Activated T-cell treated with anti-CD3 and anti-CD28 coated beads, Interleukin-2, amount 50 U/mL, for 24 hours (primary cell): ENCODE measurements at regions not wholly inside any gene's neighbourhood (a gene's known extent, or its start where the extent isn't known, plus 50 kb on each side); places are given as distances from the start of the nearest gene placed in this dataset.

Experiments used
- DNase-seq: peaks from one replicate; pipeline ENCODE4 v3.0.0-alpha.2; 2020
- H3K27ac Mint-ChIP-seq: 2 replicates; pipeline ENCODE4 v1.8.0; 2020; ENCODE audit warnings: mild to moderate bottlenecking, mixed read lengths
- H3K27me3 Mint-ChIP-seq: 2 replicates; pipeline ENCODE4 v1.8.0; 2020; ENCODE audit warnings: mixed read lengths
- H3K36me3 Mint-ChIP-seq: 2 replicates; pipeline ENCODE4 v1.8.0; 2020; ENCODE audit warnings: low read depth, mixed read lengths
- H3K4me1 Mint-ChIP-seq: 2 replicates; pipeline ENCODE4 v1.8.0; 2020; ENCODE audit warnings: low read depth, mixed read lengths
- H3K4me3 Mint-ChIP-seq: 2 replicates; pipeline ENCODE4 v1.8.0; 2020; ENCODE audit warnings: mild to moderate bottlenecking, moderate library complexity, mixed read lengths
- H3K9me3 Mint-ChIP-seq: 2 replicates; pipeline ENCODE4 v1.8.0; 2020; ENCODE audit warnings: mixed read lengths

DNA sequence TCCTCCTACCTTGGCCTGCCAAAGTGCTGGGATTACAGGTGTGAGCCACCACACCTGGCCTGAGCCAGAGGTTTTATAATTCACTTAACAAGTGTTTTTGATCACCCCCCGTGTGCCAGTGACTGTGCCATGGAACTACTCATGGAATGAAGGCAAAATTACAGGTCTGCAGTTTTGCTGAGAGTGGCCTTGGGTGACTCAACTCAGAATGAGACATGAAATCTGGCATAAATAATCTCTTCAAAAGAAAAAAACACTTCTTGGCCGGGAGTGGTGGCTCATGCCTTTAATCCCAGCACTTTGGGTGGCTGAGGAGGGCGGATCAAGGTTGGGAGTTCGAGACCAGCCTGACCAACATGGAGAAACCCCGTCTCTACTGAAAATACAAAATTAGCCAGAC lies 166.9 kb upstream of the SALL4 start:
- Mint-ChIP-seq H3K4me1 (no peaks in the 10 kb centered on the region), H3K4me3 (no peak overlapping the region), H3K36me3 (no peaks in the 10 kb centered on the region), H3K9me3 (no peaks in the 10 kb centered on the region), H3K27ac (no peak overlapping the region), H3K27me3 (peaks cover 16% of the 10 kb centered on the region)
- DNase-seq = no peak

- Mint-ChIP-seq H3K9me3 (no peaks in the 10 kb centered on the region), H3K36me3 (no peaks in the 10 kb centered on the region), H3K4me3 (no peak overlapping the region), H3K27me3 (peaks cover 16% of the 10 kb centered on the region), H3K4me1 (no peaks in the 10 kb centered on the region), H3K27ac (no peak overlapping the region)
- DNase-seq = no peak
These were observed 165.8 kb upstream of the SALL4 start for GRCh38 chr20:51968151-51968550.

DNA sequence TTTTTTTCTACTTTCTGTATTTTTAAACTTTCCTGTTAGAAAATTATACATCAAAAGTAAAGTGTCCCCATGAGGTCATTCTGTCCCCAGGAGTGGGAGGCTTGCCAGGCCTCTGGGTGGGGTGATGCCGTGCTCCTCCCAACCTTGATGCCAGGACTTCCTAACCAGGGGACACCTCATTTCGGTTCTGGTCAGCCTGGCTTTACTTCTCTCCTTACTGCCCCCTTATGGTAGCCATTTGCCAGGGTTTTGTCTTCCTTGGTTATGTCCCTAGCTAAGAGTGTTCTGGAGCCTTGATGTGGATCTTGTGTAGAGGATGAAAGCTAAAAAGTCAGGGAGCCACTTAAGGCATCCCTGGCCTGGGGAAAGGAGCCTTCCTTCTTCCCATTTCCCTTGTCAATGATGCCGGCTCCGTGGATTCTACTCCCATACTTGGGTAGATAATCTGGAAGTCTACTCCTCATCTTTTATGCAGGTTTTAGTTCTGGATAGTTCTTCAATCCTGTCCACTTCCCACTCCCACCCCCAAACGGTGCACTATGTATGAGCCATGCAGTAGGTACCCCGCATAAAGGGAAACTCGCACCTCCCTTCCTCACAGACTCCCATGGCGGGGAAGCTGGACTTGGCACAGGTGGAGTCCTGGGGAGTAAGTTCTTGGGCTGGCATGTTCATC lies 164.1 kb upstream of the SALL4 start:
- H3K4me3 Mint-ChIP-seq = no peak overlapping the region
- no peaks in the 10 kb centered on the region for H3K36me3 Mint-ChIP-seq
- H3K9me3 Mint-ChIP-seq = no peaks in the 10 kb centered on the region
- H3K27ac Mint-ChIP-seq = no peak overlapping the region
- no peak for DNase-seq
- H3K4me1 Mint-ChIP-seq = no peaks in the 10 kb centered on the region
- H3K27me3 Mint-ChIP-seq = peaks cover 26% of the 10 kb centered on the region

GRCh38 chr20:51961964-51962761 lies 159.8 kb upstream of the SALL4 start:
- no peak overlapping the region for H3K27ac Mint-ChIP-seq
- H3K4me1 Mint-ChIP-seq = peaks cover 9% of the 10 kb centered on the region
- peaks cover 34% of the 10 kb centered on the region for H3K27me3 Mint-ChIP-seq
- DNase-seq = no peak
- H3K4me3 Mint-ChIP-seq = no peak overlapping the region
- no peaks in the 10 kb centered on the region for H3K9me3 Mint-ChIP-seq
- H3K36me3 Mint-ChIP-seq = no peaks in the 10 kb centered on the region

GRCh38 chr20:51960047-51960675 lies 157.8 kb upstream of the SALL4 start:
- Mint-ChIP-seq H3K27me3 (peaks cover 30% of the 10 kb centered on the region), H3K4me1 (peaks cover 9% of the 10 kb centered on the region)

GRCh38 chr20:51959066-51959542 lies 156.8 kb upstream of the SALL4 start:
- peaks cover 33% of the 10 kb centered on the region for H3K27me3 Mint-ChIP-seq
- DNase-seq = no peak
- H3K9me3 Mint-ChIP-seq = no peaks in the 10 kb centered on the region
- H3K36me3 Mint-ChIP-seq = no peaks in the 10 kb centered on the region
- no peak overlapping the region for H3K27ac Mint-ChIP-seq
- H3K4me1 Mint-ChIP-seq = peaks cover 9% of the 10 kb centered on the region
- no peak overlapping the region for H3K4me3 Mint-ChIP-seq

More at GRCh38 chr20:51960047-51960675, 157.8 kb upstream of the SALL4 start:
- Mint-ChIP-seq H3K36me3 (no peaks in the 10 kb centered on the region), H3K27ac (no peak overlapping the region), H3K9me3 (no peaks in the 10 kb centered on the region), H3K4me3 (no peak overlapping the region)
- DNase-seq = no peak

DNA sequence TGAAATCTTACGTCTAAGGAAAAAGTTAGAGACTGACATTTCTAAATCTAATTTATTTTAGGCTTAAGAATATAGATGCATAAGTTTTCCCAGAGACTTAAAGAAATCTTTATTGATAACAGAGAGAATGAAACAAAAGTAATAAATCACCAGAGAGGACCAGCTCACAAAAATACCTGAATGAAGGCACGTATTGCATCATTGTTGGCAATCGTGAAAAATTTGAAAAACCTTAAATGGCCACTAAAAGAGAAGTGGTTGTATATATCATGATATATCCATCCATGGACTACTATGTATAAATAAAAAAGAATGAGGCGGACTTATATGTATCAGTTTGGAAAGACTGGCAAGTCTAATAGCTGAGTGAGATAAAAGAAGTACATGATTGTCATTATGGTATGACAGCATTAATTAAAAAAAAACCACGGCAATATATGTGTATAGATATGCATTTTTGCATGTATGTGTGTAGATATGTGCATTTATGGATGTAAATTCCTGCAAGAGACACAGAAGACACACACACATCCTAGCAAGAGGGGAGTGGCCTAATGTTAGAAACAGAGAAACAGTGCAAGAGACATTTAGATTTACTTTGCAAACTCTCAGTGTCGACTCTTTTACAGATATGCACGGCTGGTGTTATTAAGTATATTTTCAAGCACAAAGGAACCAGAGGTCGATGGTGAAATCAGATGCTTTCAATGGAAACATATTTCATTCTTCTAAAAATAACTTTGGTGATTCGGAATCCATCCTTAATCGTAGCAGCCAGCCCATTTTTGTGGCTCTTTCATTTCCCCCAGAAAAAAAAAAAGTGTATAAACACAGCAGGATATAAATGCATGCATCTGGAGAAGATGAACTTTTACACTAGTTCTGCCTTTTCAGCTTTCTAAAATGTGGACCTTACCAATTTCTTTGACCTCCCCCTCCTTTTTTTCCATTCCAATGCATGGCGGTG lies 156.1 kb upstream of the SALL4 start:
- Mint-ChIP-seq H3K4me1 (peaks cover 9% of the 10 kb centered on the region), H3K27ac (no peak overlapping the region), H3K4me3 (no peak overlapping the region), H3K36me3 (no peaks in the 10 kb centered on the region), H3K9me3 (no peaks in the 10 kb centered on the region), H3K27me3 (peaks cover 36% of the 10 kb centered on the region)
- no peak for DNase-seq

- Mint-ChIP-seq H3K4me1 (peaks cover 9% of the 10 kb centered on the region), H3K27me3 (peaks cover 22% of the 10 kb centered on the region), H3K27ac (no peak overlapping the region), H3K36me3 (no peaks in the 10 kb centered on the region), H3K9me3 (no peaks in the 10 kb centered on the region), H3K4me3 (no peak overlapping the region)
- no peak for DNase-seq
These were observed 153.4 kb upstream of the SALL4 start for GRCh38 chr20:51955756-51956155.

DNA sequence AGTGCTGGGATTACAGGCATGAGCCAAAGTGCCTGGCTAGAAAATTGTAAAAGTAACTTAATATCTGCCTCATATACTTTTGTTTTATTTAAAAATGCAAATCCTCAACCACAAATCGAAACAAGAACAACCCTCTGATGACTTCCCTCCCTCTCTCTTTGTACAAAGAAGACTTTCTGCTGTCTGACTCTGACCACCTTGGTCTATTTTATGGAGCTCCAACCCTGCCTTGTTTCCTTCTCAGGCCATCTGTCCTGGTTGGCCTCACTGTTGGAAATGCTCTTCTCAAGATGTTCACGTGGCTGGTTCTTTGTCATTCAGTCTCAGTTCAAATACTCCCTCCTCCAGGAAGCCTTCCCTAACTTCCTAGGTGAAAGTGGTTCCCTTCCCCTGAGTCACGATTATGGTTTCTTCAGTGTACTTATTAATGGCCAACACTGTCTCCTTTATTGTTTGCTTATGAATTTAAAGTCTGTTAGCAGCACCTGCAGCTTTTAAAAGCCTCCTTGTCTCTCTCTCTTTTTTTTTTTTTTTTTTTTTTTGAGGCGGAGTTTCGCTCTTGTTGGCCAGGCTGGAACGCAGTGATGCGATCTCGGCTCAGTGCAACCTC lies 151.5 kb upstream of the SALL4 start:
- peaks cover 2% of the 10 kb centered on the region for H3K4me1 Mint-ChIP-seq
- H3K4me3 Mint-ChIP-seq = no peak overlapping the region
- DNase-seq = no peak
- H3K36me3 Mint-ChIP-seq = no peaks in the 10 kb centered on the region
- H3K9me3 Mint-ChIP-seq = no peaks in the 10 kb centered on the region
- H3K27ac Mint-ChIP-seq = no peak overlapping the region
- H3K27me3 Mint-ChIP-seq = peaks cover 6% of the 10 kb centered on the region

DNA sequence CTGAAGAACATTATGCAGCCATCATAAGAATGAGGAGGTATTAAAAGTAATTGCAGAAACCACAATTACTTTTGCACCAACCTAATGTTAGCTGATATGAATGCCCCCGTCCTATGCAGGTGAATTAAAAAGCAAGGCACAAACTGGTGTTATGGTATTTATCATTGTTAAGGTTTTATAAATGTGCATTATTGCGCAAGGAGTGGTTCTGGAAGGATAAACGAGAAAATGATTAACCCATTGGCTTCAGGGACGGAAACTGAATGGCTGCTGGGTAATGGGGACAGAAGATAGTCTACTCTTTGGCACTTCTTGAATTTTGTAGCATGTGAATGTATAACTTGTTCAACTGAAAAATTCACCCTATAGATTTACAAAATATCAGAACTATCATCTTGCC lies 148.6 kb upstream of the SALL4 start:
- Mint-ChIP-seq H3K36me3 (no peaks in the 10 kb centered on the region), H3K9me3 (no peaks in the 10 kb centered on the region), H3K4me3 (no peak overlapping the region), H3K4me1 (no peaks in the 10 kb centered on the region), H3K27ac (no peak overlapping the region), H3K27me3 (peaks cover 6% of the 10 kb centered on the region)
- no peak for DNase-seq

DNA sequence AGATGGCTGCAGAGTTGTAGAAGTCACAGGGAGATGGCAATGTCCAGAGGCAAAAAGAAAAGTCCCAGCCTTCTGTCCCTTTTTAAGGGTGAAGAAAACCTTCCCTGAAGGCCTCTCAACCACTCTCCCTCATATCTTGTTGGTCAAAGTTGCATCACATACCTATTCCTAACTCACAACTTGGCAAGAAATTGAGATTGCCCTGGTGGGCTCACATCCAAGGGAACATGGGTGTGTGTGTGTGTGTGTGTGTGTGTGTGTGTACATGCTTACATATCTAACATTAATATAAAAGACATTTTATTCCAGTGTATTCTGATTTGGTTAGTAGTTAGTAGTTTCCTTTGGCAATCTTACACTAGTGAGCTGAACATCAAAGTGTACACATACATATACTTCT lies 144.3 kb upstream of the SALL4 start:
- Mint-ChIP-seq H3K27me3 (no peaks in the 10 kb centered on the region), H3K27ac (no peak overlapping the region), H3K36me3 (no peaks in the 10 kb centered on the region), H3K9me3 (no peaks in the 10 kb centered on the region), H3K4me1 (no peaks in the 10 kb centered on the region), H3K4me3 (no peak overlapping the region)
- no peak for DNase-seq

- H3K9me3 Mint-ChIP-seq = no peaks in the 10 kb centered on the region
- H3K36me3 Mint-ChIP-seq = no peaks in the 10 kb centered on the region
- no peak for DNase-seq
- H3K27ac Mint-ChIP-seq = no peak overlapping the region
- H3K4me3 Mint-ChIP-seq = no peak overlapping the region
- no peaks in the 10 kb centered on the region for H3K4me1 Mint-ChIP-seq
- H3K27me3 Mint-ChIP-seq = no peaks in the 10 kb centered on the region
These were observed 143.6 kb upstream of the SALL4 start for GRCh38 chr20:51945881-51946280.

GRCh38 chr20:51945177-51945576 lies 142.9 kb upstream of the SALL4 start:
- no peak overlapping the region for H3K4me3 Mint-ChIP-seq
- H3K27ac Mint-ChIP-seq = no peak overlapping the region
- H3K4me1 Mint-ChIP-seq = no peaks in the 10 kb centered on the region
- H3K36me3 Mint-ChIP-seq = no peaks in the 10 kb centered on the region
- H3K9me3 Mint-ChIP-seq = no peaks in the 10 kb centered on the region
- H3K27me3 Mint-ChIP-seq = no peaks in the 10 kb centered on the region
- no peak for DNase-seq

GRCh38 chr20:51943761-51944160 lies 141.4 kb upstream of the SALL4 start:
- Mint-ChIP-seq H3K36me3 (no peaks in the 10 kb centered on the region), H3K4me3 (no peak overlapping the region), H3K4me1 (no peaks in the 10 kb centered on the region), H3K27me3 (no peaks in the 10 kb centered on the region), H3K9me3 (no peaks in the 10 kb centered on the region), H3K27ac (no peak overlapping the region)
- DNase-seq = no peak
